A673 (cell line): ENCODE measurements at regions not wholly inside any gene's neighbourhood (a gene's known extent, or its start where the extent isn't known, plus 50 kb on each side); places are given as distances from the start of the nearest gene placed in this dataset.

Experiments used
- BruUV-seq: library from RNA; stranded (reverse); fragments of 400-500 nt; replicated peaks from 2 replicates; lab custom pipeline; 2021; lab: Mats Ljungman, UMichigan
- CTCF ChIA-PET: fragments of 300-600 bp; sonication (Branson Sonifier 250); formaldehyde crosslinking; loops from one replicate; lab custom pipeline; 2022; ENCODE audit warnings: antibody characterized with exemption; lab: Charles Lee
- POLR2A ChIA-PET: fragments of 300-600 bp; sonication (Branson Sonifier 250); formaldehyde crosslinking; loops from one replicate; lab custom pipeline; 2022; ENCODE audit warnings: antibody characterized with exemption; ENCODE audit not compliant: low non-redundant PET; lab: Charles Lee
- DNase-seq: peaks from one replicate; pipeline ENCODE4 v3.0.0-alpha.2; 2015; ENCODE audit warnings: low spot score
- H3K27ac ChIP-seq: fragments of 200-600 bp; sonication (generic); 2 replicates; pipeline ENCODE4 v1.5.1; 2016; ENCODE audit warnings: mixed run types, low read depth, mild to moderate bottlenecking, mixed read lengths, antibody characterized with exemption, low read length; ENCODE audit not compliant: poor library complexity, severe bottlenecking
- H3K27me3 ChIP-seq: fragments of 200-600 bp; sonication (generic); replicated peaks from 2 replicates; pipeline ENCODE4 v1.6.1; 2017; ENCODE audit warnings: mixed run types, low read depth, mild to moderate bottlenecking, mixed read lengths, antibody characterized with exemption, low read length; ENCODE audit not compliant: insufficient read depth, poor library complexity
- H3K36me3 ChIP-seq: fragments of 200-600 bp; sonication (generic); 2 replicates; pipeline ENCODE4 v1.6.1; 2016; ENCODE audit warnings: mixed run types, mild to moderate bottlenecking, mixed read lengths, antibody characterized with exemption, low read length; ENCODE audit not compliant: insufficient read depth, poor library complexity, severe bottlenecking
- H3K4me1 ChIP-seq: fragments of 200-600 bp; sonication (generic); 2 replicates; pipeline ENCODE4 v1.6.1; 2017; ENCODE audit warnings: mixed run types, mild to moderate bottlenecking, mixed read lengths, antibody characterized with exemption, low read length; ENCODE audit not compliant: insufficient read depth, poor library complexity, severe bottlenecking
- H3K4me3 ChIP-seq: fragments of 200-600 bp; sonication (generic); 2 replicates; pipeline ENCODE4 v1.5.1; 2016; ENCODE audit warnings: low read depth, mixed run types, mild to moderate bottlenecking, mixed read lengths, low read length; ENCODE audit not compliant: poor library complexity, severe bottlenecking
- H3K9me3 ChIP-seq: fragments of 200-600 bp; sonication (generic); 2 replicates; pipeline ENCODE4 v1.6.1; 2016; ENCODE audit warnings: mixed run types, low read depth, mild to moderate bottlenecking, mixed read lengths, antibody characterized with exemption, low read length; ENCODE audit not compliant: poor library complexity, severe bottlenecking
- EZH2 ChIP-seq: fragments of 200-600 bp; sonication (generic); IDR thresholded peaks from 2 replicates; pipeline ENCODE4 v1.6.1; 2017; ENCODE audit warnings: borderline replicate concordance, low read depth, mild to moderate bottlenecking, mixed read lengths, antibody characterized with exemption, low read length; ENCODE audit not compliant: poor library complexity, severe bottlenecking
- intact Hi-C: fragments of 100-400 bp; cut with micrococcal nuclease; formaldehyde crosslinking; loops from one replicate; pipeline ENCODE4 v1.10.0; 2022; ENCODE audit not compliant: unreplicated experiment
- TF ChIP-seq, protein P1 (sequence below): fragments of 300-800, 200-600 bp; sonication (generic); conservative IDR thresholded peaks from 2 replicates; pipeline ENCODE4 v1.5.1; 2017; ENCODE audit warnings: low read depth, mild to moderate bottlenecking, antibody characterized with exemption, low read length, moderate library complexity, mixed read lengths

DNA sequence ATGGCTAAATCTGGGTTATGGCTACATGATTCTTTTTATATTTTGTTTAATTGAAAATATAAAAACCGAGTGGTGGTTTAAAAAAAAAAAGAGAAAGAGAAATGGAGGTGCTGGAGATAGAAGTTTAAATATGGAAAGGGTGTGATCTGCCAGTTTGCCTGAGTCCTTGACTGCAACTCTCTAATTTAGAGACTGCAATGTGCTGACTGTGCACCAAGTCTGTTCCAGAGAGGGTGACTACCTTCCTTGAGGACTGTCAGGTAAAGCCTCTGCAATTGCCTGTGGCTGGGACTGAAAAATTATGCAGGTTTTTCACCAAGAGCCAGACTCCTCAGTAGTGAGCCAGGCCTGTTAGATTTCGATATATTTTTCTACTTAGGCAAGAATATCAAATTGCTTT lies 1326.3 kb downstream of the BRINP3 start:
- no peaks in the 10 kb centered on the region for H3K4me1 ChIP-seq
- ChIA-PET CTCF (no interaction called here), POLR2A (no interaction called here)
- BruUV-seq, result no TSS peak
- no peak for DNase-seq
- no peaks in the 10 kb centered on the region for H3K27me3 ChIP-seq
- no peak overlapping the region for H3K4me3 ChIP-seq
- intact Hi-C loops, result no loop called here
- no peak for TF ChIP-seq EZH2
- TF ChIP-seq, protein P1, sequence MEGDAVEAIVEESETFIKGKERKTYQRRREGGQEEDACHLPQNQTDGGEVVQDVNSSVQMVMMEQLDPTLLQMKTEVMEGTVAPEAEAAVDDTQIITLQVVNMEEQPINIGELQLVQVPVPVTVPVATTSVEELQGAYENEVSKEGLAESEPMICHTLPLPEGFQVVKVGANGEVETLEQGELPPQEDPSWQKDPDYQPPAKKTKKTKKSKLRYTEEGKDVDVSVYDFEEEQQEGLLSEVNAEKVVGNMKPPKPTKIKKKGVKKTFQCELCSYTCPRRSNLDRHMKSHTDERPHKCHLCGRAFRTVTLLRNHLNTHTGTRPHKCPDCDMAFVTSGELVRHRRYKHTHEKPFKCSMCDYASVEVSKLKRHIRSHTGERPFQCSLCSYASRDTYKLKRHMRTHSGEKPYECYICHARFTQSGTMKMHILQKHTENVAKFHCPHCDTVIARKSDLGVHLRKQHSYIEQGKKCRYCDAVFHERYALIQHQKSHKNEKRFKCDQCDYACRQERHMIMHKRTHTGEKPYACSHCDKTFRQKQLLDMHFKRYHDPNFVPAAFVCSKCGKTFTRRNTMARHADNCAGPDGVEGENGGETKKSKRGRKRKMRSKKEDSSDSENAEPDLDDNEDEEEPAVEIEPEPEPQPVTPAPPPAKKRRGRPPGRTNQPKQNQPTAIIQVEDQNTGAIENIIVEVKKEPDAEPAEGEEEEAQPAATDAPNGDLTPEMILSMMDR, result no peak
- H3K36me3 ChIP-seq, result no peaks in the 10 kb centered on the region
- no peaks in the 10 kb centered on the region for H3K9me3 ChIP-seq
- no peak overlapping the region for H3K27ac ChIP-seq

DNA sequence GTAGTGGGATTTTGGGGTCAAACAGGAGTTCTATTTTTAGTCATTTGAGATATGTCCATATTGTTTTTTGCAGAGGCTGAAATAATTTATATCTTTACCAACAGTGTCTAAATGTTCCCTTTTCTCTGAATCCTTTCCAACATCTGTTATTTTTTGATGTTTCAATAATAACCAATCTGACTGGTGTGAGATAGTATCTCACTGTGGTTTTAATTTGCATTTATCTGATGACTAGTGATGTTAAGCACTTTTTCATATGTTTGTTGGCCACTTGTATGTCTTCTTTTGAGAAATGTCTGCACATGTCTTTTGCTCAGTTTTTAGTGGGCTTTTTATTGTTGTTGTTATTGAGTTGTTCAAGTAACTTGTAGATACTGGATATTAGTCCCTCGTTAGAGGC lies 1325.0 kb downstream of the BRINP3 start:
- intact Hi-C loops, result no loop called here
- CTCF ChIA-PET, result no interaction called here

DNA sequence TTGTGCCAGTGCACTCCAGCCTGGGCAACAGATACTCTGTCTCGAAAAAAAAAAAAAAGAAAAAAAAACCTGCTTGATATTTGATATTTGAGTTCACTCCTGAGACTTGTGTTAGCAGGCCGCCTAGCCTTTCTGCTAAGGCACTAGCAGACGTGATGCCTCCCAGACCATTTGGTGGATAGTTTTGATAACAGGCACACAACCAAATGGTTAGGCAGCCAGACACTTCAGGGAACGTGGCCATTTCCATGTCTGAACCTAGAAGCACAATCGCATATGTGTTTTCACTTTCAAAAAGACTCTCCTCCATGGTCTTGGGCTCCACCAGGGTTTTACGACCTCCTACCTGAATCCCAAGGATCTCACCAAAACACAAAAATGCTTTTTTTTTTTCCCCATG lies 1319.5 kb downstream of the BRINP3 start:
- intact Hi-C loops, result no loop called here
- H3K36me3 ChIP-seq, result no peaks in the 10 kb centered on the region
- ChIA-PET POLR2A (no interaction called here), CTCF (no interaction called here)
- DNase-seq, result no peak
- H3K27ac ChIP-seq, result no peak overlapping the region
- TF ChIP-seq, protein P1, result no peak
- no peak for TF ChIP-seq EZH2
- no peaks in the 10 kb centered on the region for H3K27me3 ChIP-seq
- BruUV-seq, result no TSS peak
- no peaks in the 10 kb centered on the region for H3K9me3 ChIP-seq
- H3K4me3 ChIP-seq, result no peak overlapping the region
- H3K4me1 ChIP-seq, result no peaks in the 10 kb centered on the region

More for the DNA sequence above, 1325.0 kb downstream of the BRINP3 start:
- POLR2A ChIA-PET, result no interaction called here
- TF ChIP-seq, protein P1, result no peak
- no peak for TF ChIP-seq EZH2
- no peaks in the 10 kb centered on the region for H3K4me1 ChIP-seq
- no peak for DNase-seq
- H3K9me3 ChIP-seq, result no peaks in the 10 kb centered on the region
- H3K36me3 ChIP-seq, result no peaks in the 10 kb centered on the region
- H3K27ac ChIP-seq, result no peak overlapping the region
- H3K27me3 ChIP-seq, result no peaks in the 10 kb centered on the region
- H3K4me3 ChIP-seq, result no peak overlapping the region
- BruUV-seq, result no TSS peak
